ENCODE measurements at regions not wholly inside any gene's neighbourhood (a gene's known extent, or its start where the extent isn't known, plus 50 kb on each side); places are given as distances from the start of the nearest gene placed in this dataset.

- Histone ChIP-seq H3K4me1 (no peaks in the 10 kb centered on the region), H3K36me3 (no peaks in the 10 kb centered on the region), H3K9me3 (no peaks in the 10 kb centered on the region), H3K4me3 (no peak overlapping the region), H3K27ac (no peak overlapping the region), H3K27me3 (no peaks in the 10 kb centered on the region)
- ATAC-seq = no peak
- TF ChIP-seq CTCF (IDR thresholded peaks at IDR 0.05) = no peak
- intact Hi-C loops (cut with DNase I) = no loop called here
- DNase-seq = no peak
Measured at GRCh38 chr11:127738771-127739286, 738.3 kb upstream of the KIRREL3 start.

- Histone ChIP-seq H3K36me3 (no peaks in the 10 kb centered on the region), H3K27ac (no peak overlapping the region), H3K9me3 (no peaks in the 10 kb centered on the region), H3K4me1 (peaks cover 0 to 3% of the 10 kb centered on the region in 2 donors), H3K4me3 (no peak overlapping the region), H3K27me3 (no peaks in the 10 kb centered on the region)
- ATAC-seq = no peak
- intact Hi-C loops (cut with DNase I) = no loop called here
- TF ChIP-seq CTCF (IDR thresholded peaks at IDR 0.05) = no peak
- DNase-seq = no peak
Measured at GRCh38 chr11:127737499-127737898, 736.9 kb upstream of the KIRREL3 start.

DNA sequence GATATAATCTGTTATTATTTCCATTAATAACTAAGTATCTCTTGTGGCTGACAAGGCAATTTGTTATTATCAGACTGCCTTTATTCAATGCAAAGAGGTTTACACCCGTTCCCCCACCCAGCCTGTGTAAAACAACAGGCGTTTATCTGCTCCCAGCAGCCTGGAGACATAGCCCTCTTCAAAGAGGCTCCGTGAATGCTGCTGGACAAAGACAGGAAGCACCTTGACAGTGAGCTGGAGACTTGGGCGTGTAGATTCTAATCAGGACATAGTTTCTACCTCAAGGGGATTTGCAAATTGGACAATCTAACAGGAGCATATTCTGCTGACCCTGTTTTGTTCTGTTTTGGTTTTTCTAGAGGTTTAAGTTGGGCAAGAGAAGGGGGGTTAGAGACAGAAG, 733.0 kb upstream of the KIRREL3 start:
- H3K4me3 ChIP-seq = no peak overlapping the region
- no peaks in the 10 kb centered on the region for H3K9me3 ChIP-seq
- H3K27me3 ChIP-seq = no peaks in the 10 kb centered on the region
- peaks cover 0 to 3% of the 10 kb centered on the region in 2 donors for H3K4me1 ChIP-seq
- ATAC-seq = peak; percentile 23
- H3K36me3 ChIP-seq = no peaks in the 10 kb centered on the region
- peak overlapping the region in 1 of 2 donors; percentile 18 for H3K27ac ChIP-seq
- DNase-seq = peak in 2 of 4 donors; percentile 5 to 35
- intact Hi-C loops (cut with DNase I) = no loop called here
- TF ChIP-seq CTCF (IDR thresholded peaks at IDR 0.05) = no peak

GRCh38 chr11:127726367-127726766, 725.8 kb upstream of the KIRREL3 start:
- no peak for TF ChIP-seq CTCF (IDR thresholded peaks at IDR 0.05)
- no peaks in the 10 kb centered on the region for H3K4me1 ChIP-seq
- no peaks in the 10 kb centered on the region for H3K36me3 ChIP-seq
- no peaks in the 10 kb centered on the region for H3K9me3 ChIP-seq
- intact Hi-C loops (cut with DNase I) = no loop called here
- ATAC-seq (no peak), DNase-seq (no peak)
- H3K27me3 ChIP-seq = no peaks in the 10 kb centered on the region
- H3K27ac ChIP-seq = no peak overlapping the region
- H3K4me3 ChIP-seq = no peak overlapping the region

DNA sequence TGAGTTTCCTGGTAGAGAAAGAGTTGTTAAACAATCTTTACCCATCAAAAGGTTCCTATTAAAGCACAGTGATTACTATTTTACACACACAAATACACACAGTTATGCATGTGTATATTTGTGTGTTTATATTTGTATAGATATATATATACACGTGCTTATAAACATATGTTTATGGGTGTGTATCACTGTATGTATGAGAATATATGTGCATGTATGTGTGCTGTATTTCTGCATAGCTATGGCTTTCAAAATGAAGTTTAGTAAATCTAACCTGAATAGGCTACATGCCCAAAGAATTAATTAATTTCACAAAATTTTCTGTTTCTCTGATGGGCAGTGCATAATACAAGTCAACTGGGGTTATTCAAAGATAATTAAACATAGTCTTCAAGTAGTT, 723.1 kb upstream of the KIRREL3 start:
- H3K27ac ChIP-seq = no peak overlapping the region

More for the DNA sequence above, 723.1 kb upstream of the KIRREL3 start:
- ATAC-seq (no peak), DNase-seq (no peak)
- H3K4me1 ChIP-seq = no peaks in the 10 kb centered on the region
- H3K36me3 ChIP-seq = no peaks in the 10 kb centered on the region
- intact Hi-C loops (cut with DNase I) = no loop called here
- H3K9me3 ChIP-seq = no peaks in the 10 kb centered on the region
- TF ChIP-seq CTCF (IDR thresholded peaks at IDR 0.05) = no peak
- no peak overlapping the region for H3K4me3 ChIP-seq
- no peaks in the 10 kb centered on the region for H3K27me3 ChIP-seq
